Activated CD8-positive, alpha-beta memory T cell treated with anti-CD3 and anti-CD28 coated beads, Interleukin-2, amount 50 U/mL, for 48 hours (primary cell): ENCODE measurements at regions not wholly inside any gene's neighbourhood (a gene's known extent, or its start where the extent isn't known, plus 50 kb on each side); places are given as distances from the start of the nearest gene placed in this dataset.
A peak's percentile ranks its signal among the peaks of the same experiment; 100 is the strongest.

ENCODE experiments used
- DNase-seq: peaks from one replicate; pipeline ENCODE4 v3.0.0-alpha.2; 2020

DNA sequence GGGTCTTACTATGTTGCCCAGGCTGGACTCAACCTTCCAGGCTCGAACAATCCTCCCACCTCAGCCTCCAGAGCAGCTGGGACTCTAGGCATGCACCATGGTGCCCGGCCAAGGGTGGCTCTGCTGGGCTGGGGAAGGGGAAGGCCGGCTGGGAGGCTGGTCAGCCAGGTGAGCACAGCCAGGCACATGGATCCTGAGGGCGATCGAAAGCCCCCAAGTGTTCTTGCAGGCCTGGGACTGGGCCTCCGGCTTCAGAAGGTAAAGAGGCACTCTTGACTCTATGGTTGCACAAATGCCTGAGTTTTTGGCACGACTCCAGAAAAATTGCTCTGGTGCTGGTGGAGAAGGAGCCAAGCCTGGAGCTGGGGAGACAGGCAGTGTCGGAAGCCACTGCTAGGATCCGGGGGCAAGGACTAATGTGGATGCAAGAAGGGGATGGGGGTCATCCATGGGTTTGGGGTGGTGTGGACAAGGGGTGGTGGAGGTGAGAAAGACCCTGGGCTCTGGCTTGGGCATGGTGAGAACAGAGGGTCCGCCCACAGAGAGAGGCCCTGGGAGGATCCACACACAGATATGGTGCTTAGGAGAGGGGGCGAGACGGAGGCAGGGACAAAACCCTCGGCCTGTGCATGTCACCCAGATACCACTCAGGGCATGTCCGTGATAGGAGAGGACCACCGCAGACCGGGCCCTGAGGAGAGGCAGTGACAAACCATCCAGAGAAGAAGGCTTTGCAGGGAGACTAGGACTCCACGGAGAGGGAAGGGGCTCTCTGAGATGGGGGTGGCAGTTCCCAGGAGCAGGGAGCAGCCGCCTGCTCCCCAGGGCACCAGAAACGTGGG, 51.1 kb upstream of the COL5A1 start:
- no peak for DNase-seq

DNA sequence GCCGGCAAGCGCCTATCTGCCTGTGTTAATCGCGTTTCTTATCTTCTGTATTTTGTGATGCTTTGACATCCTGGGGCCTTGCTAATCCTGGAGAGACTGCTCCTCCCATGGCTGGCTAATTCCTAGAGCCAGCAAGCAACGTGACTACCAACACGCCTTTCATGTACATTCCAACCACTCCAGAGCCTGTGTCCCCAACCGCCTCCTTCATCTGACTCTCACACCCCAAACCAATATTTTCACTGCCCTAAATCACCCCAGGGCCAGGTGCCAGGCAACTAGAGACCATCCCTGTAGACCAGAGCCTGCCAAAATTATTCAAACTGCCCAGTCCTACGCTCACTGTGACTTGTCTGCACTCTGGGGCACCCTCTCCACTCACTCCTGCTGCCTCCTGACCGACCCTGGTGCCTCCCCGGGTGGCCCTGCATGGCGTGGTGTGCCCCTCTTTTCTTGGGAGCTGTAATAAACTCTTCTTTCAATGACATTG, 50.5 kb upstream of the COL5A1 start:
- DNase-seq: peak; percentile 29

DNA sequence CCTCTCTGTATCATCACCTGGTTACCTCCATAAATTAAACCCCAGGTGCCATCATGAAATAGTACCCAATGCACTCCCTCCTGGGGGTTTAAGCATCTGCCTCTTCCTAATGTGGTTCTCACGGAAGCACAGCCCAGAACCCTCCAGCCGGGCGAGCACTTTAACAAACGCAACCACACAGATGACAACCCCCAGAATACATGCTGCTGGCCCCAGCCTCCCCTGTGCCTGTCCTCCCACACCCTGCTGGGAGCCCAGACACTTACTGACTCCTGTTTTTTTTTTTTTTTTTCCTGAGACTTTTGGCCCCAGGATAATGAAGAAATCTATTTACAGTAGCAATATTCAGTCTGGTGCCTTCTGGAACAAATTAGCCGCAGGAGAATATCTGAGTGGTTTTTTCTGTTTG, 50.0 kb upstream of the COL5A1 start:
- no peak for DNase-seq
